HL-60/S4 treated with retinoic acid at 250 ng/mL for 4 days and 3 days (cell line): ENCODE measurements at regions not wholly inside any gene's neighbourhood (a gene's known extent, or its start where the extent isn't known, plus 50 kb on each side); places are given as distances from the start of the nearest gene placed in this dataset.
"Not testable (repeated sequence)": the region's sequence is repeated elsewhere in the genome, so short reads cannot be mapped to it uniquely, and the experiment has no call there.

Experiments used
- in situ Hi-C: fragments of 300-500 bp; cut with MboI; formaldehyde crosslinking; loops from 2 replicates; pipeline ENCODE4 v1.7.0; 2022; ENCODE audit warnings: low sequenced_read_pairs

DNA sequence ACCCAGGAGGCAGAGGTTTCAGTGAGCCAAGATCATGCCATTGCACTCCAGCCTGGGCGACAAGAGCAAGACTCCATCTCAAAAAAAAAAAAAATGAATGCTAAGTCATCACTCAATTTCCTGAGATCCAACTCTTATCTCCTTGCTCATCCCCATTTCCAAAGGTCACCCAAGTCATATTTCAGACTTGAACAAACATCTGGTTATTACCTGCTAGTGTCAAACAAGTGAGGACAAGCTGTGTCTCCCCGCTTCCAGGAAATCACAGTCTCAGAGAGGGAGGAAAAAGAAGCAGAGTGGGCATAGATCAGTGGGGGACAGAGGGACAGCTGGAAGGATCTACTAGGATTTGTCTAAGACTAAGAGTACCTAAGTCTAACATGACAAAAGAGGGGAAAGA is 147.5 kb upstream of the FUNDC1 start:
- in situ Hi-C loops: no loop called here

GRCh38 chrX:44675362-44676024 is 132.8 kb upstream of the FUNDC1 start:
- in situ Hi-C loops: no loop called here

GRCh38 chrX:44674906-44675305 is 132.2 kb upstream of the FUNDC1 start:
- in situ Hi-C loops: no loop called here

DNA sequence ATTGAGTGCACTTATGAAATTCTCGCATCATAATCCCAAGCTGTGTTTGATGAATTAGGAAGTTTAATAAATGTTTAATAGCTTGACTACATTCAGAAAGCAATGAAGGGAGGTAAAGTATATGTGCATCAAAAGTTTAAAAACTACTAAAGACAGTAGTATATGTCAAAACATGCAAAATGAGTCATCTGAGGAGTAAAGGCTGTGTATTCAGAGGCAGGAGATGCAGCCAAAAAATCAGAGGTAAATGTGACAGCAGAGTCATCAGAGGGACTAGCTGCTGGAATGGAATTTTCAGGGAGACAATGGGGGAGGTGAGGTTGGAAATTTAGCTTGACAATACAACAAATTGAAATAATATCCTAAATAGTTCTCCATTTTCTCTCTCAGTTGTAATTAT is 127.0 kb upstream of the FUNDC1 start:
- in situ Hi-C loops: no loop called here

- in situ Hi-C loops: no loop called here
These were observed 125.1 kb upstream of the FUNDC1 start for GRCh38 chrX:44667771-44668170.

DNA sequence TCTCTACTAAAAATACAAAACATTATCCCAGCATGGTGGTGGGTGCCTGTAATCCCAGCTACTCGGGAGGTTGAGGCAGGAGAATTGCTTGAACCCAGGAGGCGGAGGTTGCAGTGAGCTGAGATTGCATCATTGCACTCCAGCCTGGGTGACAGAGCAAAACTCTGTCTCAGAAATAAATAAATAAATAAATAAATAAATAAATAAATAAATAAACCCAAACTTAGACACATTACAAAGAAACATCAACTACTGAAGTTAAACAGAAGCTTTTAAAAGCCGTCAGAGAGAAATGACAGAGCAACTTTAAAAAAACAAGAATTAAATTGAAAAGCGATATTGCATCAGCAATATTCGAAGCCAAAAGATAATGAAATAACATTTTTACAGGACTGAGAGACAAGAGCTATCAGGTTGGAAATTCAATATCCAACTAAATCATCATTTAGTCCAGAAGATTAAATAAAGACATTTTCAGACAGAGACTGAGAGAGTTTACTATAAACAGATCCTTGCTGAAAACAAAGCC is 115.1 kb upstream of the FUNDC1 start:
- in situ Hi-C loops: not testable (repeated sequence)

GRCh38 chrX:44651358-44651757 is 108.7 kb upstream of the FUNDC1 start:
- in situ Hi-C loops: no loop called here

DNA sequence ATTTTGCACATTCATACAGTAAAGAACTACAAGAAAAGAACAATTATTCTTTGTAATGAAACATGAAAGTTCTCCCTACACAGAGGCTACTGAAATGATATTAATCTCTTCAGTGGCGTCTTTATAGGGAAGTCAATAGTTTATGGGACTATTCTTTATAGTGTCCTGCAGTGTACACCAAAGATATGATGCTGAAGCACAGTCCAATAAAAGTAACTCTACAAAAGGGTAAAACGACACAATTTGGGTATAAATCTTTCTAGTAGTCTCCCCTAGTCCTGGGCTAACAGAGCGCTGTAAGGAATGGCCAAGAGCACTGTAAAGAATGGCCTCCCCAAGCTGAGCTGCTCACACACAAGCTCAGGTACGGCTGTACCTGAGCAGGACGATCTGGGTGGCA is 101.1 kb upstream of the FUNDC1 start:
- in situ Hi-C loops: no loop called here

DNA sequence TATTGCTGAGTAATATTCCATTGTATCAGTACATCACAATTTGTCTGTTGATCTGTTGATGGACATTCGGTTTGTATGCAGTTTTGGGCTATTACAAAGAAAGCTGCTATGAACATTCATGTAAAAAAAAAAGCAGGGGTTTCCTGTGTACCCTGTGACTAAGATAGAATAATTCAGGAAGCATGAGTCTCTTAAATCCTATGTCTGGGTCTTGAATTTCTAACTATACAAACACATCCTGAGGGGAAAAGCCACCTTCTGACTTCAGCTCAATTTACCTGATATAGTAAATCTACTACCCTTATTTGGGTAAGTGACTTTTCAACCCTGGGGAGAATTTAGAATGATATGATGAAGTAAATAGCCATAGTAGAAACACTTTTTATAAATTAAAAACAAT is 94.6 kb upstream of the FUNDC1 start:
- in situ Hi-C loops: no loop called here

DNA sequence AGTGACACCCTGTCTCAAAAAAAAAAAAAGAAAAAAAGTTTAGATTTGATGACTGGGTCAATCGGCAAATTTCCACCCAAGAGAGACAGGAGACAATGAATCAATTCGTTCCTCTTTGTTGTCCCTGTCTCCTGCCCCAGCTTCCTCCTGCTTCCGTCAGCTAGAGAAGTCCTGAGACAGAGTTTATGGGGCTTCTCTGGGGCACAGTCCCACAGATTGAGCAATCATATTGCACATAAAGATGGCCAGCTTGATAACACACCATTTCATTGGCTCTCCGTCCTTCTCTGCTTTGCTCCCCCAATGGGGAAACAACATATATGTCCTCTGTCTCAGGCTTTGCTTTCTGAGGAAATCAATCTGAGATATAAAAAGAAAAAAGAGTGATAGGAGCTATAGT is 78.4 kb upstream of the FUNDC1 start:
- in situ Hi-C loops: no loop called here

GRCh38 chrX:44619039-44619438 is 76.4 kb upstream of the FUNDC1 start:
- in situ Hi-C loops: no loop called here

- in situ Hi-C loops: no loop called here
These were observed 53.6 kb upstream of the FUNDC1 start for GRCh38 chrX:44596277-44596676.
